MM.1S (cell line): ENCODE measurements at regions not wholly inside any gene's neighbourhood (a gene's known extent, or its start where the extent isn't known, plus 50 kb on each side); places are given as distances from the start of the nearest gene placed in this dataset.

ENCODE experiments used
- CTCF ChIP-seq: fragments of 300-600 bp; sonication (generic); IDR thresholded peaks from 2 replicates; pipeline ENCODE4 v1.5.1; 2016; ENCODE audit warnings: antibody characterized with exemption, low read length, mixed read lengths
- EZH2 ChIP-seq: fragments of 300-600 bp; sonication (generic); optimal IDR thresholded peaks from 2 replicates; pipeline ENCODE3; 2017; ENCODE audit warnings: low read depth, mild to moderate bottlenecking, antibody characterized with exemption, low read length, mixed read lengths

DNA sequence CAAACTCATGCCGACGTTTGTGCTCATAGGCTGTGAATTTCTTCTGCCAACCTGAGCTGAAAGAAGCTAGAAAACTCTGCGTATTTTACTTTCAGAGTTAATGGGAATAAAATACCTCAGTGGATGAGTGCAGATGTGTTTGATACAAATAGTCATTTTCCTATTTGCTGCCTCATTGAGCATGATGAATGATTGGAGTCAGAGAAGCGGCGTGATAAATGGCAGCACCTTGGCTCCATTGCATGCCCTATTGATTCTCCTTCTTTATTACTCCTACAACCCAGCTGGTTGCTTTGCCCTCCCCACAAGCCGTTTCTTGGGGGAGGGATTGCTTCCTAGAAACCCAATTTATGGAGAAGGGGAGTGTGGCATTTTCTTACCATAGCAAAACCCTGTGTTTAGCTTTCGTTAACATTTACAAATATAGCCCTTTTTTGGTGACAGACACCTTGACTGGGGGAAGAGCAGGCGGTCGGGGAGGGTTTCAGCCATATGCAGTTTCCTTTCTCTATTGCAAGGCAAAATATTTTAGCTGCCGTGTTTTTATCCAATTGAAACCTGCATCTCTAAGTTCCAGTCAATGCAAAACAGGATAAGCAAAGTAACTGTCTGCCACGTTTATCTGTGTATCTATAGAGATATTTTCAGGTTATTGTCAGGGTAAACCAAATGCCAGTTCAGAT lies 93.1 kb upstream of the TBCA start:
- TF ChIP-seq CTCF: no peak
- no peak for TF ChIP-seq EZH2
